DOHH2 (cell line): ENCODE measurements at regions not wholly inside any gene's neighbourhood (a gene's known extent, or its start where the extent isn't known, plus 50 kb on each side); places are given as distances from the start of the nearest gene placed in this dataset.
"Not testable (repeated sequence)": the region's sequence is repeated elsewhere in the genome, so short reads cannot be mapped to it uniquely, and the experiment has no call there.

Experiments
- H3F3A ChIP-seq: fragments of 200-600 bp; sonication (generic), shearing (Covaris generic); 2 replicates; pipeline ENCODE4 v1.6.0; 2016; ENCODE audit warnings: antibody characterized with exemption, mild to moderate bottlenecking; ENCODE audit not compliant: control insufficient read depth, insufficient read depth
- H3K27ac ChIP-seq: fragments of 200-600 bp; sonication (generic); 2 replicates; pipeline ENCODE4 v1.5.1; 2014; ENCODE audit warnings: low read depth, mild to moderate bottlenecking, low read length, moderate library complexity
- H3K27me3 ChIP-seq: fragments of 200-600 bp; sonication (generic); 2 replicates; pipeline ENCODE4 v1.6.1; 2014; ENCODE audit warnings: mild to moderate bottlenecking, low read length, mixed read lengths; ENCODE audit not compliant: control insufficient read depth
- H3K36me3 ChIP-seq: fragments of 200-600 bp; sonication (generic); 2 replicates; pipeline ENCODE4 v1.6.1; 2014; ENCODE audit warnings: mild to moderate bottlenecking, low read length, moderate library complexity, mixed read lengths; ENCODE audit not compliant: control insufficient read depth
- H3K4me1 ChIP-seq: fragments of 200-600 bp; sonication (generic); 2 replicates; pipeline ENCODE4 v1.6.1; 2014; ENCODE audit warnings: mild to moderate bottlenecking, low read length, mixed read lengths; ENCODE audit not compliant: control insufficient read depth
- H3K4me2 ChIP-seq: fragments of 200-600 bp; sonication (generic); 2 replicates; pipeline ENCODE4 v1.6.0; 2014; ENCODE audit warnings: mild to moderate bottlenecking, low read length, moderate library complexity
- H3K4me3 ChIP-seq: fragments of 200-600 bp; sonication (generic); 2 replicates; pipeline ENCODE4 v1.5.1; 2014; ENCODE audit warnings: mild to moderate bottlenecking, low read length, mixed read lengths
- H3K79me2 ChIP-seq: fragments of 200-600 bp; sonication (generic); 2 replicates; pipeline ENCODE4 v1.6.1; 2014; ENCODE audit warnings: mild to moderate bottlenecking, low read length, mixed read lengths; ENCODE audit not compliant: control insufficient read depth
- H3K9me2 ChIP-seq: fragments of 200-600 bp; sonication (generic); replicated peaks from 2 replicates; pipeline ENCODE4 v1.6.1; 2014; ENCODE audit warnings: mild to moderate bottlenecking, low read length, mixed read lengths; ENCODE audit not compliant: control insufficient read depth
- H3K9me3 ChIP-seq: fragments of 200-600 bp; sonication (generic); 2 replicates; pipeline ENCODE4 v1.6.1; 2014; ENCODE audit warnings: antibody characterized with exemption, low read length, mixed read lengths; ENCODE audit not compliant: control insufficient read depth, insufficient read depth
- H4K20me1 ChIP-seq: fragments of 200-600 bp; sonication (generic); 2 replicates; pipeline ENCODE4 v1.6.0; 2014; ENCODE audit warnings: low read depth, mild to moderate bottlenecking, antibody characterized with exemption, low read length, moderate library complexity; ENCODE audit not compliant: control insufficient read depth, insufficient read depth
- CTCF ChIP-seq: fragments of 200-600 bp; sonication (generic); IDR thresholded peaks from one replicate; pipeline ENCODE4 v1.5.1; 2014; ENCODE audit warnings: antibody characterized with exemption, mild to moderate bottlenecking, low read depth, low read length; ENCODE audit not compliant: poor library complexity, severe bottlenecking
- EZH2phosphoT487 ChIP-seq: fragments of 200-600 bp; sonication (generic); IDR thresholded peaks from 2 replicates; pipeline ENCODE4 v1.6.1; 2017; ENCODE audit warnings: borderline replicate concordance, mild to moderate bottlenecking, antibody characterized with exemption, low read length, moderate library complexity, mixed read lengths

GRCh38 chr10:53664282-53665019 is 891.9 kb upstream of the MBL2 start:
- Histone ChIP-seq H3K27ac (no peak overlapping the region), H3K9me3 (no peaks in the 10 kb centered on the region), H3K4me2 (no peak overlapping the region), H4K20me1 (no peaks in the 10 kb centered on the region), H3K4me3 (no peak overlapping the region), H3K36me3 (no peaks in the 10 kb centered on the region), H3K9me2 (no peaks in the 10 kb centered on the region), H3K4me1 (no peaks in the 10 kb centered on the region), H3F3A (no peaks in the 10 kb centered on the region), H3K27me3 (no peaks in the 10 kb centered on the region), H3K79me2 (no peaks in the 10 kb centered on the region)
- no peak for TF ChIP-seq EZH2phosphoT487
- TF ChIP-seq CTCF = no peak

GRCh38 chr10:53650794-53651193 is 878.2 kb upstream of the MBL2 start:
- H3K9me2 ChIP-seq = no peaks in the 10 kb centered on the region
- no peaks in the 10 kb centered on the region for H3K9me3 ChIP-seq
- no peak overlapping the region for H3K27ac ChIP-seq
- H3K27me3 ChIP-seq = no peaks in the 10 kb centered on the region
- H4K20me1 ChIP-seq = no peaks in the 10 kb centered on the region
- no peaks in the 10 kb centered on the region for H3K36me3 ChIP-seq
- H3F3A ChIP-seq = no peaks in the 10 kb centered on the region
- no peak overlapping the region for H3K4me3 ChIP-seq
- no peaks in the 10 kb centered on the region for H3K4me1 ChIP-seq
- no peaks in the 10 kb centered on the region for H3K79me2 ChIP-seq
- no peak for TF ChIP-seq CTCF
- TF ChIP-seq EZH2phosphoT487 = no peak
- no peak overlapping the region for H3K4me2 ChIP-seq

- not testable (repeated sequence) for H3K4me2 ChIP-seq, H3K27me3 ChIP-seq, H4K20me1 ChIP-seq, H3K4me1 ChIP-seq, H3K9me2 ChIP-seq, H3K27ac ChIP-seq, H3K4me3 ChIP-seq, H3F3A ChIP-seq, H3K36me3 ChIP-seq, H3K79me2 ChIP-seq, H3K9me3 ChIP-seq
Measured at GRCh38 chr10:53647221-53647620, 874.6 kb upstream of the MBL2 start.

GRCh38 chr10:53646525-53646924 is 873.9 kb upstream of the MBL2 start:
- Histone ChIP-seq H3K9me2 (no peaks in the 10 kb centered on the region), H3K4me1 (no peaks in the 10 kb centered on the region), H4K20me1 (no peaks in the 10 kb centered on the region), H3K9me3 (no peaks in the 10 kb centered on the region), H3K27me3 (no peaks in the 10 kb centered on the region), H3K36me3 (no peaks in the 10 kb centered on the region), H3K4me3 (no peak overlapping the region), H3K79me2 (no peaks in the 10 kb centered on the region), H3K27ac (no peak overlapping the region), H3F3A (no peaks in the 10 kb centered on the region), H3K4me2 (no peak overlapping the region)
- TF ChIP-seq EZH2phosphoT487 (no peak), CTCF (no peak)
